ENCODE measurements at regions not wholly inside any gene's neighbourhood (a gene's known extent, or its start where the extent isn't known, plus 50 kb on each side); places are given as distances from the start of the nearest gene placed in this dataset.

DNA sequence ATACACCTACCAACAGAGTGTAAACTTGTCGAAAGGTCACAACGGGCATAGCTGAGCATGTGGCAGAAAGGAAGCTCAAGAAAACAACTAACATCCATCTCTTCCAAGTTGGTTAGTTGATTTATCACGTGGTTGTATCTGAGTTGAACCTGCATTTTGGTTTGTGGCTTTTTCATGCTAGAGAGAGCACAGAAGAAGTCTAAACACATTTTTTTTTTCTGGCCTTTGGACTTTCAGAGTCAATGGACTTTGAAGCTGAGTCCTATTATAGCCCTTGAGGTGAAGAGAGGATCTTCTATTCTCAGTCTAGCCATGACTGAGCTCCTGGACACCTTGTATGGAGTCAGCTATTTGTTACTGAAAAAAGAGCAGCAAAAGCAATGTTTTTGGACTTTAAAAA, 150.6 kb upstream of the TRPC5 start:
- TF ChIP-seq EZH2 (IDR thresholded peaks at IDR 0.05; ENCODE audit: low read length): no peak
- TF ChIP-seq, protein P1, sequence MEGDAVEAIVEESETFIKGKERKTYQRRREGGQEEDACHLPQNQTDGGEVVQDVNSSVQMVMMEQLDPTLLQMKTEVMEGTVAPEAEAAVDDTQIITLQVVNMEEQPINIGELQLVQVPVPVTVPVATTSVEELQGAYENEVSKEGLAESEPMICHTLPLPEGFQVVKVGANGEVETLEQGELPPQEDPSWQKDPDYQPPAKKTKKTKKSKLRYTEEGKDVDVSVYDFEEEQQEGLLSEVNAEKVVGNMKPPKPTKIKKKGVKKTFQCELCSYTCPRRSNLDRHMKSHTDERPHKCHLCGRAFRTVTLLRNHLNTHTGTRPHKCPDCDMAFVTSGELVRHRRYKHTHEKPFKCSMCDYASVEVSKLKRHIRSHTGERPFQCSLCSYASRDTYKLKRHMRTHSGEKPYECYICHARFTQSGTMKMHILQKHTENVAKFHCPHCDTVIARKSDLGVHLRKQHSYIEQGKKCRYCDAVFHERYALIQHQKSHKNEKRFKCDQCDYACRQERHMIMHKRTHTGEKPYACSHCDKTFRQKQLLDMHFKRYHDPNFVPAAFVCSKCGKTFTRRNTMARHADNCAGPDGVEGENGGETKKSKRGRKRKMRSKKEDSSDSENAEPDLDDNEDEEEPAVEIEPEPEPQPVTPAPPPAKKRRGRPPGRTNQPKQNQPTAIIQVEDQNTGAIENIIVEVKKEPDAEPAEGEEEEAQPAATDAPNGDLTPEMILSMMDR (optimal IDR thresholded peaks at IDR 0.05 in 1 of 3, IDR thresholded peaks at IDR 0.05 in 1 of 3, conservative IDR thresholded peaks at IDR 0.05 in 1 of 3; ENCODE audit: extremely low read depth in 1 of 3, insufficient read depth in 2 of 3, low read length in 3 of 3): no peak

Data from keratinocyte (primary cell).